Anterior cingulate cortex (tissue), 58 donors: ENCODE measurements at regions not wholly inside any gene's neighbourhood (a gene's known extent, or its start where the extent isn't known, plus 50 kb on each side); places are given as distances from the start of the nearest gene placed in this dataset.

Experiments used
- DNase-seq, 58 donors: peaks; one replicate each; lab custom pipeline; 2025; lab: John Stamatoyannopoulos, UW

- no peak for DNase-seq
These were observed 61.4 kb upstream of the IFNG-AS1 start for GRCh38 chr12:67927815-67928214.

GRCh38 chr12:67928621-67929383 is 60.4 kb upstream of the IFNG-AS1 start:
- DNase-seq = no peak

GRCh38 chr12:67929384-67929772 is 59.9 kb upstream of the IFNG-AS1 start:
- no peak for DNase-seq

GRCh38 chr12:67937822-67938221 is 51.4 kb upstream of the IFNG-AS1 start:
- DNase-seq = no peak
